SJCRH30 (cell line): ENCODE measurements at regions not wholly inside any gene's neighbourhood (a gene's known extent, or its start where the extent isn't known, plus 50 kb on each side); places are given as distances from the start of the nearest gene placed in this dataset.

Source experiments
- DNase-seq, 2 experiments: peaks; one replicate each; pipeline ENCODE4 v3.0.0-alpha.2; 2015 to 2020
- H3K27ac ChIP-seq: fragments of 250-450 bp; sonication (Bioruptor Pico); 2 replicates; pipeline ENCODE4 v1.5.1; 2020; ENCODE audit warnings: mild to moderate bottlenecking, moderate library complexity
- H3K27me3 ChIP-seq: fragments of 250-450 bp; sonication (Bioruptor Pico); 2 replicates; pipeline ENCODE4 v1.5.1; 2020; ENCODE audit warnings: mild to moderate bottlenecking, moderate library complexity
- H3K36me3 ChIP-seq: fragments of 250-450 bp; sonication (Bioruptor Pico); 2 replicates; pipeline ENCODE4 v1.5.1; 2020; ENCODE audit warnings: mild to moderate bottlenecking, moderate library complexity
- H3K4me1 ChIP-seq: fragments of 250-450 bp; sonication (Bioruptor Pico); 2 replicates; pipeline ENCODE4 v1.5.1; 2020; ENCODE audit warnings: mild to moderate bottlenecking, moderate library complexity
- H3K4me3 ChIP-seq: fragments of 250-450 bp; sonication (Bioruptor Pico); 2 replicates; pipeline ENCODE4 v1.5.1; 2020; ENCODE audit warnings: mild to moderate bottlenecking, moderate library complexity
- H3K9me3 ChIP-seq: fragments of 250-450 bp; sonication (Bioruptor Pico); replicated peaks from 2 replicates; pipeline ENCODE4 v1.5.1; 2020; ENCODE audit warnings: mild to moderate bottlenecking, moderate library complexity

- DNase-seq, result no peak
- no peaks in the 10 kb centered on the region for H3K27me3 ChIP-seq
- H3K27ac ChIP-seq, result peak overlapping the region; percentile 96; the same call in 1 of the 2 replicates
- no peaks in the 10 kb centered on the region for H3K36me3 ChIP-seq
- no peaks in the 10 kb centered on the region for H3K4me1 ChIP-seq
- no peaks in the 10 kb centered on the region for H3K9me3 ChIP-seq
- peak overlapping the region; percentile 88 for H3K4me3 ChIP-seq
Measured at GRCh38 chrX:46447384-46447783, 97.8 kb downstream of the ZNF674 start.

GRCh38 chrX:46446727-46447378 lies 98.4 kb downstream of the ZNF674 start:
- no peaks in the 10 kb centered on the region for H3K36me3 ChIP-seq
- H3K27ac ChIP-seq, result peak overlapping the region; percentile 96
- no peaks in the 10 kb centered on the region for H3K4me1 ChIP-seq
- H3K4me3 ChIP-seq, result peak overlapping the region; percentile 88
- H3K9me3 ChIP-seq, result no peaks in the 10 kb centered on the region
- no peaks in the 10 kb centered on the region for H3K27me3 ChIP-seq
- DNase-seq, result peak; percentile 82 to 85

- DNase-seq, result peak; percentile 9 to 10
- H3K4me1 ChIP-seq, result no peaks in the 10 kb centered on the region
- H3K36me3 ChIP-seq, result no peaks in the 10 kb centered on the region
- H3K4me3 ChIP-seq, result no peak overlapping the region
- H3K27me3 ChIP-seq, result no peaks in the 10 kb centered on the region
- H3K27ac ChIP-seq, result no peak overlapping the region
- no peaks in the 10 kb centered on the region for H3K9me3 ChIP-seq
Measured at GRCh38 chrX:46444011-46444410, 101.2 kb downstream of the ZNF674 start.

- no peak overlapping the region for H3K4me3 ChIP-seq
- no peak for DNase-seq
- H3K27me3 ChIP-seq, result no peaks in the 10 kb centered on the region
- H3K4me1 ChIP-seq, result no peaks in the 10 kb centered on the region
- H3K36me3 ChIP-seq, result no peaks in the 10 kb centered on the region
- H3K27ac ChIP-seq, result no peak overlapping the region
- no peaks in the 10 kb centered on the region for H3K9me3 ChIP-seq
Measured at GRCh38 chrX:46436744-46437143, 108.5 kb downstream of the ZNF674 start.

GRCh38 chrX:46433892-46434291 lies 111.3 kb downstream of the ZNF674 start:
- no peaks in the 10 kb centered on the region for H3K9me3 ChIP-seq
- no peak overlapping the region for H3K4me3 ChIP-seq
- H3K4me1 ChIP-seq, result no peaks in the 10 kb centered on the region
- DNase-seq, result peak in 1 of 2 experiments; percentile 0
- H3K36me3 ChIP-seq, result no peaks in the 10 kb centered on the region
- H3K27ac ChIP-seq, result no peak overlapping the region
- H3K27me3 ChIP-seq, result no peaks in the 10 kb centered on the region

- no peaks in the 10 kb centered on the region for H3K27me3 ChIP-seq
- no peaks in the 10 kb centered on the region for H3K36me3 ChIP-seq
- H3K9me3 ChIP-seq, result no peaks in the 10 kb centered on the region
- peak; percentile 29 to 53 for DNase-seq
- no peaks in the 10 kb centered on the region for H3K4me1 ChIP-seq
- H3K4me3 ChIP-seq, result no peak overlapping the region
- no peak overlapping the region for H3K27ac ChIP-seq
Measured at GRCh38 chrX:46408553-46409407, 136.4 kb downstream of the ZNF674 start.

- H3K36me3 ChIP-seq, result no peaks in the 10 kb centered on the region
- no peaks in the 10 kb centered on the region for H3K27me3 ChIP-seq
- no peaks in the 10 kb centered on the region for H3K4me1 ChIP-seq
- DNase-seq, result no peak
- no peak overlapping the region for H3K27ac ChIP-seq
- H3K9me3 ChIP-seq, result no peaks in the 10 kb centered on the region
- no peak overlapping the region for H3K4me3 ChIP-seq
Measured at GRCh38 chrX:46407753-46408130, 137.5 kb downstream of the ZNF674 start.

- Histone ChIP-seq H3K27me3 (no peaks in the 10 kb centered on the region), H3K36me3 (no peaks in the 10 kb centered on the region), H3K9me3 (no peaks in the 10 kb centered on the region), H3K27ac (no peak overlapping the region), H3K4me3 (no peak overlapping the region), H3K4me1 (no peaks in the 10 kb centered on the region)
- peak; percentile 6 to 34 for DNase-seq
Measured at GRCh38 chrX:46407036-46407752, 138.0 kb downstream of the ZNF674 start.

GRCh38 chrX:46404774-46405173 lies 140.4 kb downstream of the ZNF674 start:
- Histone ChIP-seq H3K27me3 (no peaks in the 10 kb centered on the region), H3K27ac (no peak overlapping the region), H3K36me3 (no peaks in the 10 kb centered on the region), H3K9me3 (no peaks in the 10 kb centered on the region), H3K4me3 (no peak overlapping the region), H3K4me1 (no peaks in the 10 kb centered on the region)
- no peak for DNase-seq

GRCh38 chrX:46400530-46401443 lies 144.4 kb downstream of the ZNF674 start:
- Histone ChIP-seq H3K27ac (no peak overlapping the region), H3K9me3 (no peaks in the 10 kb centered on the region), H3K4me3 (no peak overlapping the region), H3K36me3 (no peaks in the 10 kb centered on the region), H3K4me1 (no peaks in the 10 kb centered on the region), H3K27me3 (no peaks in the 10 kb centered on the region)
- no peak for DNase-seq

- Histone ChIP-seq H3K4me3 (no peak overlapping the region), H3K27ac (no peak overlapping the region), H3K9me3 (no peaks in the 10 kb centered on the region), H3K4me1 (no peaks in the 10 kb centered on the region), H3K27me3 (no peaks in the 10 kb centered on the region), H3K36me3 (no peaks in the 10 kb centered on the region)
- DNase-seq, result no peak
Measured at GRCh38 chrX:46398874-46399273, 146.3 kb downstream of the ZNF674 start.

- H3K4me3 ChIP-seq, result no peak overlapping the region
- H3K9me3 ChIP-seq, result no peaks in the 10 kb centered on the region
- DNase-seq, result no peak
- no peaks in the 10 kb centered on the region for H3K36me3 ChIP-seq
- H3K4me1 ChIP-seq, result no peaks in the 10 kb centered on the region
- no peak overlapping the region for H3K27ac ChIP-seq
- H3K27me3 ChIP-seq, result no peaks in the 10 kb centered on the region
Measured at GRCh38 chrX:46398126-46398525, 147.1 kb downstream of the ZNF674 start.

- Histone ChIP-seq H3K36me3 (no peaks in the 10 kb centered on the region), H3K4me1 (no peaks in the 10 kb centered on the region), H3K4me3 (no peak overlapping the region), H3K27me3 (no peaks in the 10 kb centered on the region), H3K27ac (no peak overlapping the region), H3K9me3 (no peaks in the 10 kb centered on the region)
- no peak for DNase-seq
Measured at GRCh38 chrX:46386511-46386910, 158.7 kb downstream of the ZNF674 start.

GRCh38 chrX:46383006-46383405 lies 162.2 kb downstream of the ZNF674 start:
- H3K27ac ChIP-seq, result no peak overlapping the region
- H3K9me3 ChIP-seq, result no peaks in the 10 kb centered on the region
- H3K36me3 ChIP-seq, result no peaks in the 10 kb centered on the region
- H3K4me1 ChIP-seq, result no peaks in the 10 kb centered on the region
- no peaks in the 10 kb centered on the region for H3K27me3 ChIP-seq
- H3K4me3 ChIP-seq, result no peak overlapping the region
- no peak for DNase-seq
